ENCODE measurements at regions not wholly inside any gene's neighbourhood (a gene's known extent, or its start where the extent isn't known, plus 50 kb on each side); places are given as distances from the start of the nearest gene placed in this dataset.

GRCh38 chr5:28779161-28779754 lies 1740.9 kb upstream of the CDH9 start:
- H3K27me3 ChIP-seq (ENCODE audit: insufficient read depth, poor library complexity, severe bottlenecking) = no peaks in the 10 kb centered on the region
- no peak overlapping the region for H3K4me3 ChIP-seq (replicated peaks; ENCODE audit: insufficient read depth, low read length)
- H3K27ac ChIP-seq (replicated peaks) = no peak overlapping the region
- no peak for DNase-seq (ENCODE audit: low read depth in 1 of 2, low spot score in 1 of 2)
- TF ChIP-seq GABPA (IDR thresholded peaks at IDR 0.05; ENCODE audit: low read depth) (no peak), SPI1 (IDR thresholded peaks at IDR 0.05; ENCODE audit: borderline replicate concordance, low read depth) (no peak), REST (IDR thresholded peaks at IDR 0.05; ENCODE audit: insufficient replicate concordance, low read depth) (no peak), POLR2AphosphoS5 (IDR thresholded peaks at IDR 0.05; ENCODE audit: low read depth) (no peak), CTCF (IDR thresholded peaks at IDR 0.05; ENCODE audit: insufficient read depth, low read length) (no peak)

GRCh38 chr5:28770307-28770706 lies 1731.9 kb upstream of the CDH9 start:
- Histone ChIP-seq H3K27me3 (ENCODE audit: insufficient read depth, poor library complexity, severe bottlenecking) (no peaks in the 10 kb centered on the region), H3K4me3 (replicated peaks; ENCODE audit: insufficient read depth, low read length) (no peak overlapping the region), H3K27ac (replicated peaks) (no peak overlapping the region)
- DNase-seq (ENCODE audit: low read depth in 1 of 2, low spot score in 1 of 2) = no peak
- TF ChIP-seq REST (IDR thresholded peaks at IDR 0.05; ENCODE audit: insufficient replicate concordance, low read depth) (no peak), POLR2AphosphoS5 (IDR thresholded peaks at IDR 0.05; ENCODE audit: low read depth) (no peak), GABPA (IDR thresholded peaks at IDR 0.05; ENCODE audit: low read depth) (no peak), SPI1 (IDR thresholded peaks at IDR 0.05; ENCODE audit: borderline replicate concordance, low read depth) (no peak), CTCF (IDR thresholded peaks at IDR 0.05; ENCODE audit: insufficient read depth, low read length) (no peak)

GRCh38 chr5:28766565-28767158 lies 1728.3 kb upstream of the CDH9 start:
- TF ChIP-seq CTCF (IDR thresholded peaks at IDR 0.05; ENCODE audit: insufficient read depth, low read length) (no peak), GABPA (IDR thresholded peaks at IDR 0.05; ENCODE audit: low read depth) (no peak), POLR2AphosphoS5 (IDR thresholded peaks at IDR 0.05; ENCODE audit: low read depth) (no peak), REST (IDR thresholded peaks at IDR 0.05; ENCODE audit: insufficient replicate concordance, low read depth) (no peak), SPI1 (IDR thresholded peaks at IDR 0.05; ENCODE audit: borderline replicate concordance, low read depth) (no peak)
- H3K27ac ChIP-seq (replicated peaks) = no peak overlapping the region
- H3K4me3 ChIP-seq (replicated peaks; ENCODE audit: insufficient read depth, low read length) = no peak overlapping the region
- no peaks in the 10 kb centered on the region for H3K27me3 ChIP-seq (ENCODE audit: insufficient read depth, poor library complexity, severe bottlenecking)
- peak; percentile 5 to 25 for DNase-seq (ENCODE audit: low read depth in 1 of 2, low spot score in 1 of 2)

All from HL-60 (cell line).